ENCODE measurements at regions not wholly inside any gene's neighbourhood (a gene's known extent, or its start where the extent isn't known, plus 50 kb on each side); places are given as distances from the start of the nearest gene placed in this dataset.

DNA sequence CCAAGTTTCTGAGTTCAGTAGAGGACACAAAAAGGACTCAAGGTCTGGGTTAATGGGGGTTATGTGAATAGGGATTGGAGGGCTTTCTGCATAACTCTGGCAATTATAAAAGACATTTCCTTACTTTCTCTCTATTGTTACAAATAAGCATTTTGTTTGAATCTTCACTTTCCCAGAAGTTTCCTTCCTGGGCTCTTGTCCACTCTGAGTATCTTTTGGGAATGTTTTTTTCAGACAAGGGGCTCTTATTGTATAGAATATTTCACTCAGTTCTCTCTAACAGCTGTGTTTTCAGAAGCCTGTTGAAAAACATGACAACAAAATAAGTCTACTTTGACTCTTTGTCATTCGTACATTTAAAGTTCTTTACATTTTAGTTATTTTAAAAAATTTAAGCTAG lies 57.6 kb upstream of the MAP9 start:
- TF ChIP-seq, protein P1, sequence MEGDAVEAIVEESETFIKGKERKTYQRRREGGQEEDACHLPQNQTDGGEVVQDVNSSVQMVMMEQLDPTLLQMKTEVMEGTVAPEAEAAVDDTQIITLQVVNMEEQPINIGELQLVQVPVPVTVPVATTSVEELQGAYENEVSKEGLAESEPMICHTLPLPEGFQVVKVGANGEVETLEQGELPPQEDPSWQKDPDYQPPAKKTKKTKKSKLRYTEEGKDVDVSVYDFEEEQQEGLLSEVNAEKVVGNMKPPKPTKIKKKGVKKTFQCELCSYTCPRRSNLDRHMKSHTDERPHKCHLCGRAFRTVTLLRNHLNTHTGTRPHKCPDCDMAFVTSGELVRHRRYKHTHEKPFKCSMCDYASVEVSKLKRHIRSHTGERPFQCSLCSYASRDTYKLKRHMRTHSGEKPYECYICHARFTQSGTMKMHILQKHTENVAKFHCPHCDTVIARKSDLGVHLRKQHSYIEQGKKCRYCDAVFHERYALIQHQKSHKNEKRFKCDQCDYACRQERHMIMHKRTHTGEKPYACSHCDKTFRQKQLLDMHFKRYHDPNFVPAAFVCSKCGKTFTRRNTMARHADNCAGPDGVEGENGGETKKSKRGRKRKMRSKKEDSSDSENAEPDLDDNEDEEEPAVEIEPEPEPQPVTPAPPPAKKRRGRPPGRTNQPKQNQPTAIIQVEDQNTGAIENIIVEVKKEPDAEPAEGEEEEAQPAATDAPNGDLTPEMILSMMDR (IDR thresholded peaks at IDR 0.05), result no peak
- no peak for TF ChIP-seq EZH2 (IDR thresholded peaks at IDR 0.05; ENCODE audit: borderline replicate concordance, insufficient read depth, low read depth, low read length, poor library complexity, severe bottlenecking)
